CD4-positive, alpha-beta T cell (primary cell): ENCODE measurements at regions not wholly inside any gene's neighbourhood (a gene's known extent, or its start where the extent isn't known, plus 50 kb on each side); places are given as distances from the start of the nearest gene placed in this dataset.

Experiments used
- ATAC-seq: fragments of 200-7000 bp; cut with Tn5 transposase; one replicate; pipeline ENCODE4 v1.10.0; 2022; ENCODE audit warnings: mild to moderate bottlenecking; ENCODE audit not compliant: poor library complexity
- CTCF ChIA-PET: fragments of 350-600 bp; sonication (Branson Sonifier 250); formaldehyde crosslinking; loops from one replicate; lab custom pipeline; 2021; ENCODE audit warnings: antibody characterized with exemption, inconsistent platforms; lab: Charles Lee
- POLR2A ChIA-PET: fragments of 350-600 bp; sonication (Branson Sonifier 250); formaldehyde crosslinking; loops from one replicate; lab custom pipeline; 2021; ENCODE audit warnings: antibody characterized with exemption, inconsistent platforms; lab: Charles Lee
- DNase-seq, 14 experiments: peaks; one replicate each; pipeline ENCODE4 v3.0.0-alpha.2; 2013 to 2020; ENCODE audit warnings: mixed read lengths in 2 of 14
- H3K27ac ChIP-seq, 2 donors: one replicate each; pipeline versions ENCODE4 v1.5.1 to v1.7.0; 2013; ENCODE audit warnings: low read length in 2 of 2, low read depth in 1 of 2, mild to moderate bottlenecking in 1 of 2
- H3K27me3 ChIP-seq, 2 experiments: 1 replicate in 1 of 2; 2 replicates in 1 of 2; pipeline versions ENCODE4 v1.6.1 to v1.7.0; 2013; ENCODE audit warnings: low read length in 2 of 2, control low read depth in 1 of 2, mild to moderate bottlenecking in 1 of 2, moderate library complexity in 1 of 2; ENCODE audit not compliant: insufficient read depth in 2 of 2, control insufficient read depth in 1 of 2
- H3K36me3 ChIP-seq: one replicate; pipeline ENCODE4 v1.6.1; 2013; ENCODE audit warnings: low read length, control low read depth; ENCODE audit not compliant: insufficient read depth
- H3K4me1 ChIP-seq: one replicate; pipeline ENCODE4 v1.6.1; 2013; ENCODE audit warnings: low read length, control low read depth; ENCODE audit not compliant: insufficient read depth
- H3K4me3 ChIP-seq: one replicate; pipeline ENCODE4 v1.5.1; 2013; ENCODE audit warnings: mild to moderate bottlenecking, low read length, moderate library complexity
- H3K9me3 ChIP-seq, 2 experiments: 1 replicate in 1 of 2; 2 replicates in 1 of 2; pipeline versions ENCODE4 v1.6.1 to v1.7.0; 2013; ENCODE audit warnings: low read length in 2 of 2, mild to moderate bottlenecking in 2 of 2, control low read depth in 1 of 2, moderate library complexity in 1 of 2; ENCODE audit not compliant: control insufficient read depth in 1 of 2, insufficient read depth in 1 of 2
- H3K27ac Mint-ChIP-seq: one replicate; pipeline ENCODE4 v1.8.0; 2020; ENCODE audit warnings: mixed read lengths
- H3K27me3 Mint-ChIP-seq: one replicate; pipeline ENCODE4 v1.8.0; 2021; ENCODE audit warnings: mixed read lengths
- H3K36me3 Mint-ChIP-seq: one replicate; pipeline ENCODE4 v1.8.0; 2021; ENCODE audit warnings: low read depth, mixed read lengths
- H3K4me1 Mint-ChIP-seq: one replicate; pipeline ENCODE4 v1.8.0; 2021; ENCODE audit warnings: low read depth, mixed read lengths
- H3K4me3 Mint-ChIP-seq: one replicate; pipeline ENCODE4 v1.8.0; 2020; ENCODE audit warnings: mild to moderate bottlenecking, mixed read lengths
- H3K9me3 Mint-ChIP-seq: one replicate; pipeline ENCODE4 v1.8.0; 2020; ENCODE audit warnings: mixed read lengths
- intact Hi-C, 2 experiments: fragments of 100-400 bp; cut with DNase I in 1 of 2; cut with micrococcal nuclease in 1 of 2; formaldehyde crosslinking; loops; one replicate each; pipeline versions ENCODE4 v1.15.1 to v1.9.0; 2023 to 2025; cut with DNase I, micrococcal nuclease
- TF ChIP-seq, protein P1 (sequence below): fragments of 200-600 bp; IDR thresholded peaks from one replicate; pipeline ENCODE4 v1.8.0; 2022; ENCODE audit warnings: antibody characterized with exemption, mild to moderate bottlenecking

DNA sequence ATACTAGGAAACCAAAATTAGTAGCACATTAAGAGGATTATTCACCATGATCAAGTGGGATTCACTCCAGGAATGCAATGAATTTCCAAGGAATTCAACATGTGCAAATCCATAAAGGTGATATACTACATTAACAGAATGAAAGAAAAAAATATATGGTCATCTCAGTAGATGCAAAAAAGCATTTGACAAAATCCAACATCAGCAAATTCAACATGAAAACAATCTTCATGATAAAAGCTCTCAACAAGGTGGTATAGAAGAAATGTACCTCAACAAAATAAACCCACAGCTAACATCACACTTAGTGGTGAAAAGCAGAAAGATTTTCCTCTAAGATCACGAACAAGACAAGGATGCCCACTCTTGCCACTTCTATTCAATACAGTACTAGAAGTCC lies 74.4 kb upstream of the PDE10A start:
- CTCF ChIA-PET = no interaction called here

DNA sequence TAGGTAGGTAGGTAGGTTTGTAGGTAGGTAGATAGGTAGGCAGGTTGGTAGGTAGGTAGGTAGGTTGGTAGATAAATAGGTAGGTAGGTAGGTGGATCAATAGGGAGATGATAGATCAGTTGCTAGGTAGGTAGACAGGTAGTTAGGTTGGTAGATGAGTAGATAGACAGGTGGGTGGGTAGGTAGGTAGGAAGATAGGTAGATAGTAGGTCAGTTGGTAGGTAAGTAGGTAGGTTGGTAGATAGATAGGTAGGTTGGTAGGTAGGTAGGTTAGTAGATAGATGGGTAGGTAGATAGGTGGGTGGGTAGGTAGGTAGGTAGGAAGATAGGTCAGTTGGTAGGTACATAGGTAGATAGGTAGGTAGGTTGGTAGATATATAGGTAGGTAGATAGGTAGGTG lies 72.0 kb upstream of the PDE10A start:
- DNase-seq (no peak), ATAC-seq (no peak)
- TF ChIP-seq, protein P1, sequence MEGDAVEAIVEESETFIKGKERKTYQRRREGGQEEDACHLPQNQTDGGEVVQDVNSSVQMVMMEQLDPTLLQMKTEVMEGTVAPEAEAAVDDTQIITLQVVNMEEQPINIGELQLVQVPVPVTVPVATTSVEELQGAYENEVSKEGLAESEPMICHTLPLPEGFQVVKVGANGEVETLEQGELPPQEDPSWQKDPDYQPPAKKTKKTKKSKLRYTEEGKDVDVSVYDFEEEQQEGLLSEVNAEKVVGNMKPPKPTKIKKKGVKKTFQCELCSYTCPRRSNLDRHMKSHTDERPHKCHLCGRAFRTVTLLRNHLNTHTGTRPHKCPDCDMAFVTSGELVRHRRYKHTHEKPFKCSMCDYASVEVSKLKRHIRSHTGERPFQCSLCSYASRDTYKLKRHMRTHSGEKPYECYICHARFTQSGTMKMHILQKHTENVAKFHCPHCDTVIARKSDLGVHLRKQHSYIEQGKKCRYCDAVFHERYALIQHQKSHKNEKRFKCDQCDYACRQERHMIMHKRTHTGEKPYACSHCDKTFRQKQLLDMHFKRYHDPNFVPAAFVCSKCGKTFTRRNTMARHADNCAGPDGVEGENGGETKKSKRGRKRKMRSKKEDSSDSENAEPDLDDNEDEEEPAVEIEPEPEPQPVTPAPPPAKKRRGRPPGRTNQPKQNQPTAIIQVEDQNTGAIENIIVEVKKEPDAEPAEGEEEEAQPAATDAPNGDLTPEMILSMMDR = no peak
- H3K4me3 ChIP-seq = no peak overlapping the region
- peaks cover 7% of the 10 kb centered on the region for H3K27me3 Mint-ChIP-seq
- no peaks in the 10 kb centered on the region for H3K27me3 ChIP-seq
- ChIA-PET POLR2A (no interaction called here), CTCF (no interaction called here)
- peaks cover 8% of the 10 kb centered on the region for H3K9me3 Mint-ChIP-seq
- peaks cover 0 to 4% of the 10 kb centered on the region in 2 experiments for H3K9me3 ChIP-seq
- H3K27ac ChIP-seq = no peak overlapping the region
- no peaks in the 10 kb centered on the region for H3K36me3 ChIP-seq
- H3K4me1 ChIP-seq = no peaks in the 10 kb centered on the region
- no peak overlapping the region for H3K27ac Mint-ChIP-seq
- H3K4me3 Mint-ChIP-seq = no peak overlapping the region
- intact Hi-C loops = no loop called here
- no peaks in the 10 kb centered on the region for H3K36me3 Mint-ChIP-seq
- H3K4me1 Mint-ChIP-seq = no peaks in the 10 kb centered on the region

More for the DNA sequence above, 74.4 kb upstream of the PDE10A start:
- intact Hi-C loops = no loop called here
- Mint-ChIP-seq H3K36me3 (no peaks in the 10 kb centered on the region), H3K9me3 (peaks cover 11% of the 10 kb centered on the region), H3K27me3 (no peaks in the 10 kb centered on the region), H3K27ac (no peak overlapping the region), H3K4me1 (no peaks in the 10 kb centered on the region), H3K4me3 (no peak overlapping the region)
- TF ChIP-seq, protein P1 = no peak
- H3K4me1 ChIP-seq = no peaks in the 10 kb centered on the region
- no peaks in the 10 kb centered on the region for H3K36me3 ChIP-seq
- DNase-seq = no peak
- H3K27ac ChIP-seq = no peak overlapping the region
- no peak overlapping the region for H3K4me3 ChIP-seq
- no peak for ATAC-seq
- H3K9me3 ChIP-seq = peaks cover 0 to 4% of the 10 kb centered on the region in 2 experiments
- POLR2A ChIA-PET = no interaction called here
- no peaks in the 10 kb centered on the region for H3K27me3 ChIP-seq

DNA sequence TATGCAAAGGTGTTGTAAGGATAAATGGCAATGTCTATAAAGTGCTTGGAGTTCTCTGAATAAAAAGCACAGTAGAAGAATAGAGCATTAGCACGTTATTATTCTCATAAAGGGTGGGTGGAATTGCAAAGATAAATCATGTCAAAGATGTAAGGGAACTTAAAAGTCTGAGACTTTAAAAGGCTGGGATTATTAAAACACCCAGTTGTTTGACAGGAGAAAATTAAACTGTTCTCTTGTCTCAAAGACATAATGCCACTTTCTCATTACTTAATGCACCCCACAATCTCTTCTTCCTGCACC lies 70.4 kb upstream of the PDE10A start:
- CTCF ChIA-PET = no interaction called here
- POLR2A ChIA-PET = no interaction called here
- TF ChIP-seq, protein P1 = no peak
- Mint-ChIP-seq H3K27ac (no peak overlapping the region), H3K9me3 (peaks cover 8% of the 10 kb centered on the region), H3K4me3 (no peak overlapping the region), H3K27me3 (peaks cover 7% of the 10 kb centered on the region), H3K36me3 (no peaks in the 10 kb centered on the region), H3K4me1 (no peaks in the 10 kb centered on the region)
- intact Hi-C loops = no loop called here
- peaks cover 0 to 4% of the 10 kb centered on the region in 2 experiments for H3K9me3 ChIP-seq
- no peak overlapping the region for H3K27ac ChIP-seq
- H3K4me3 ChIP-seq = no peak overlapping the region
- no peak for DNase-seq
- H3K27me3 ChIP-seq = no peaks in the 10 kb centered on the region
- H3K36me3 ChIP-seq = no peaks in the 10 kb centered on the region
- H3K4me1 ChIP-seq = no peaks in the 10 kb centered on the region
- no peak for ATAC-seq
